HEK293 (cell line): ENCODE measurements at regions not wholly inside any gene's neighbourhood (a gene's known extent, or its start where the extent isn't known, plus 50 kb on each side); places are given as distances from the start of the nearest gene placed in this dataset.

Experiments used
- CTCF ChIA-PET: fragments of 350-600 bp; formaldehyde crosslinking; extraction: SDS; loops from one replicate; lab custom pipeline; 2021; ENCODE audit warnings: antibody characterized with exemption; lab: Yijun Ruan, JAX
- POLR2A ChIA-PET: fragments of 300-600 bp; formaldehyde crosslinking; extraction: SDS; loops from one replicate; lab custom pipeline; 2020; ENCODE audit warnings: antibody characterized with exemption, inconsistent platforms; lab: Yijun Ruan, JAX
- H3K27ac ChIP-seq: fragments of 200-500 bp; sonication (Bioruptor generic); 2 replicates; pipeline ENCODE4 v1.5.1; 2014; ENCODE audit warnings: low read depth, low read length, control low read depth, inconsistent platforms; ENCODE audit errors: extremely low read depth
- H3K36me3 ChIP-seq, 2 experiments: fragments of 200-500 bp in 1 of 2; sonication (Bioruptor generic) in 1 of 2; 1 replicate in 1 of 2; 2 replicates in 1 of 2; pipeline ENCODE4 v1.5.1; 2014 to 2017; ENCODE audit warnings: inconsistent platforms in 2 of 2, low read length in 2 of 2; ENCODE audit not compliant: control insufficient read depth in 2 of 2, insufficient read depth in 1 of 2
- H3K4me1 ChIP-seq: fragments of 200-500 bp; sonication (Bioruptor generic); 2 replicates; pipeline ENCODE4 v1.5.1; 2014; ENCODE audit warnings: mild to moderate bottlenecking, low read length, inconsistent platforms; ENCODE audit not compliant: control insufficient read depth, insufficient read depth
- H3K4me3 ChIP-seq: 2 replicates; pipeline ENCODE4 v1.5.1; 2011; ENCODE audit warnings: low read depth, mild to moderate bottlenecking, control low read depth, low read length, moderate library complexity
- H3K9me3 ChIP-seq: fragments of 200-500 bp; sonication (Bioruptor generic); 2 replicates; pipeline ENCODE4 v1.5.1; 2014; ENCODE audit warnings: low read depth, low read length, inconsistent platforms; ENCODE audit not compliant: control insufficient read depth, insufficient read depth
- ATF2 ChIP-seq: fragments of 450-650 bp; formaldehyde crosslinking; IDR thresholded peaks from 2 replicates; pipeline ENCODE4 v1.5.1; 2016; ENCODE audit warnings: missing biosample characterization, missing genetic modification characterization, low read depth
- GLIS2 ChIP-seq: fragments of 450-650 bp; formaldehyde crosslinking; IDR thresholded peaks from 2 replicates; pipeline ENCODE4 v1.5.1; 2016; ENCODE audit warnings: missing biosample characterization, missing genetic modification characterization
- HOXC10 ChIP-seq: sonication (generic); formaldehyde crosslinking; IDR thresholded peaks from 2 replicates; pipeline ENCODE4 v1.8.1; 2023; ENCODE audit warnings: mild to moderate bottlenecking, missing genetic modification reagents
- KLF7 ChIP-seq: fragments of 450-650 bp; formaldehyde crosslinking; IDR thresholded peaks from 2 replicates; pipeline ENCODE4 v1.5.1; 2016; ENCODE audit warnings: missing biosample characterization, missing genetic modification characterization, borderline replicate concordance
- MEIS1 ChIP-seq: sonication (generic); formaldehyde crosslinking; IDR thresholded peaks from 2 replicates; pipeline ENCODE4 v1.8.1; 2022; ENCODE audit warnings: missing genetic modification reagents, mild to moderate bottlenecking, borderline replicate concordance
- SALL2 ChIP-seq: fragments of 450-650 bp; formaldehyde crosslinking; IDR thresholded peaks from 2 replicates; pipeline ENCODE4 v1.5.0; 2017; ENCODE audit warnings: missing biosample characterization, mild to moderate bottlenecking, missing genetic modification characterization, borderline replicate concordance
- SCRT2 ChIP-seq: fragments of 450-650 bp; formaldehyde crosslinking; IDR thresholded peaks from 2 replicates; pipeline ENCODE4 v1.5.1; 2016; ENCODE audit warnings: missing biosample characterization, missing genetic modification characterization
- SETDB1 ChIP-seq: IDR thresholded peaks from one replicate; pipeline ENCODE4 v1.6.1; 2017; ENCODE audit warnings: mild to moderate bottlenecking, low read length, moderate library complexity, mixed read lengths; ENCODE audit not compliant: insufficient read length
- SP3 ChIP-seq: fragments of 450-650 bp; formaldehyde crosslinking; IDR thresholded peaks from 2 replicates; pipeline ENCODE4 v1.5.1; 2016; ENCODE audit warnings: missing biosample characterization, missing genetic modification characterization
- WT1 ChIP-seq: fragments of 450-650 bp; formaldehyde crosslinking; IDR thresholded peaks from 2 replicates; pipeline ENCODE4 v1.5.1; 2016; ENCODE audit warnings: missing biosample characterization, missing genetic modification characterization
- YY2 ChIP-seq: fragments of 450-650 bp; formaldehyde crosslinking; IDR thresholded peaks from 2 replicates; pipeline ENCODE4 v1.5.1; 2016; ENCODE audit warnings: missing biosample characterization, missing genetic modification characterization
- ZFP3 ChIP-seq: fragments of 450-650 bp; formaldehyde crosslinking; IDR thresholded peaks from 2 replicates; pipeline ENCODE4 v1.5.1; 2016; ENCODE audit warnings: low read depth, missing biosample characterization, missing genetic modification characterization
- ZNF132 ChIP-seq: fragments of 450-650 bp; formaldehyde crosslinking; IDR thresholded peaks from 2 replicates; pipeline ENCODE4 v1.5.1; 2017; ENCODE audit warnings: missing biosample characterization, missing genetic modification characterization, borderline replicate concordance
- ZNF155 ChIP-seq: fragments of 450-650 bp; formaldehyde crosslinking; IDR thresholded peaks from 2 replicates; pipeline ENCODE4 v1.5.1; 2016; ENCODE audit warnings: missing biosample characterization, missing genetic modification characterization
- ZNF16 ChIP-seq: fragments of 450-650 bp; formaldehyde crosslinking; IDR thresholded peaks from 2 replicates; pipeline ENCODE4 v1.5.1; 2016; ENCODE audit warnings: low read depth, missing biosample characterization, missing genetic modification characterization
- ZNF174 ChIP-seq: fragments of 450-650 bp; formaldehyde crosslinking; IDR thresholded peaks from 2 replicates; pipeline ENCODE4 v1.5.0; 2017; ENCODE audit warnings: missing biosample characterization, mild to moderate bottlenecking, missing genetic modification characterization
- ZNF18 ChIP-seq: fragments of 450-650 bp; formaldehyde crosslinking; IDR thresholded peaks from 2 replicates; pipeline ENCODE4 v1.5.1; 2016; ENCODE audit warnings: missing biosample characterization, missing genetic modification characterization
- ZNF211 ChIP-seq: fragments of 450-650 bp; formaldehyde crosslinking; IDR thresholded peaks from 2 replicates; pipeline ENCODE4 v1.5.1; 2016; ENCODE audit warnings: low read depth, missing biosample characterization, missing genetic modification characterization
- ZNF221 ChIP-seq: fragments of 450-650 bp; formaldehyde crosslinking; IDR thresholded peaks from 2 replicates; pipeline ENCODE4 v1.5.1; 2017; ENCODE audit warnings: missing biosample characterization, missing genetic modification characterization, borderline replicate concordance
- ZNF23 ChIP-seq: fragments of 450-650 bp; formaldehyde crosslinking; IDR thresholded peaks from 2 replicates; pipeline ENCODE4 v1.5.1; 2016; ENCODE audit warnings: missing biosample characterization, missing genetic modification characterization, borderline replicate concordance
- ZNF24 ChIP-seq: fragments of 450-650 bp; formaldehyde crosslinking; IDR thresholded peaks from 2 replicates; pipeline ENCODE4 v1.5.1; 2016; ENCODE audit warnings: missing biosample characterization, missing genetic modification characterization
- ZNF350 ChIP-seq: fragments of 450-650 bp; formaldehyde crosslinking; IDR thresholded peaks from 2 replicates; pipeline ENCODE4 v1.5.0; 2017; ENCODE audit warnings: missing biosample characterization, mild to moderate bottlenecking, missing genetic modification characterization
- ZNF362 ChIP-seq: fragments of 450-650 bp; formaldehyde crosslinking; IDR thresholded peaks from 2 replicates; pipeline ENCODE4 v1.5.1; 2016; ENCODE audit warnings: missing biosample characterization, missing genetic modification characterization
- ZNF398 ChIP-seq: fragments of 450-650 bp; formaldehyde crosslinking; IDR thresholded peaks from 2 replicates; pipeline ENCODE4 v1.5.1; 2017; ENCODE audit warnings: missing biosample characterization, missing genetic modification characterization
- ZNF423 ChIP-seq: fragments of 450-650 bp; formaldehyde crosslinking; IDR thresholded peaks from 2 replicates; pipeline ENCODE4 v1.5.1; 2016; ENCODE audit warnings: missing biosample characterization, missing genetic modification characterization
- ZNF48 ChIP-seq: fragments of 450-650 bp; formaldehyde crosslinking; IDR thresholded peaks from 2 replicates; pipeline ENCODE4 v1.5.1; 2016; ENCODE audit warnings: missing biosample characterization, missing genetic modification characterization
- ZNF501 ChIP-seq: fragments of 450-650 bp; formaldehyde crosslinking; IDR thresholded peaks from 2 replicates; pipeline ENCODE4 v1.5.1; 2016; ENCODE audit warnings: missing biosample characterization, missing genetic modification characterization
- ZNF610 ChIP-seq: fragments of 450-650 bp; formaldehyde crosslinking; IDR thresholded peaks from 2 replicates; pipeline ENCODE4 v1.5.1; 2016; ENCODE audit warnings: missing biosample characterization, missing genetic modification characterization, borderline replicate concordance
- ZNF692 ChIP-seq: fragments of 450-650 bp; formaldehyde crosslinking; IDR thresholded peaks from 2 replicates; pipeline ENCODE4 v1.5.1; 2016; ENCODE audit warnings: missing biosample characterization, missing genetic modification characterization
- ZNF707 ChIP-seq: fragments of 450-650 bp; formaldehyde crosslinking; IDR thresholded peaks from 2 replicates; pipeline ENCODE4 v1.5.1; 2016; ENCODE audit warnings: missing biosample characterization, missing genetic modification characterization
- ZNF791 ChIP-seq: fragments of 450-650 bp; formaldehyde crosslinking; IDR thresholded peaks from 2 replicates; pipeline ENCODE4 v1.5.1; 2016; ENCODE audit warnings: missing biosample characterization, missing genetic modification characterization
- ZNF792 ChIP-seq: fragments of 450-650 bp; formaldehyde crosslinking; IDR thresholded peaks from 2 replicates; pipeline ENCODE4 v1.5.1; 2016; ENCODE audit warnings: missing biosample characterization, missing genetic modification characterization

GRCh38 chr12:46888568-46888967 is 62.8 kb upstream of the SLC38A4 start:
- H3K36me3 ChIP-seq = no peaks in the 10 kb centered on the region
- no peaks in the 10 kb centered on the region for H3K4me1 ChIP-seq
- CTCF ChIA-PET = interaction anchor here (0.6 kb wide), 1 partner anchor 16 kb away, joined by 3 read pairs; no protein-coding TSS in a partner anchor
- TF ChIP-seq MEIS1 (CRISPR knock-in tag) = no peak
- TF ChIP-seq ZNF18 = no peak
- no peak for TF ChIP-seq SCRT2
- TF ChIP-seq SP3 (tag by site-specific recombination) = no peak
- no peak for TF ChIP-seq ZNF48 (tag by site-specific recombination)
- no peak for TF ChIP-seq ZNF792 (tag by site-specific recombination)
- TF ChIP-seq SETDB1 = no peak
- no peak for TF ChIP-seq ZNF211 (tag by site-specific recombination)
- no peak for TF ChIP-seq ZNF24 (tag by site-specific recombination)
- TF ChIP-seq GLIS2 (tag by site-specific recombination) = no peak
- TF ChIP-seq ZNF350 (tag by site-specific recombination) = no peak
- no peak for TF ChIP-seq ZNF362 (tag by site-specific recombination)
- no peak for TF ChIP-seq ZNF692 (tag by site-specific recombination)
- no peak for TF ChIP-seq ZNF155 (tag by site-specific recombination)
- no peak for TF ChIP-seq ZNF791
- TF ChIP-seq KLF7 (tag by site-specific recombination) = no peak
- POLR2A ChIA-PET = no interaction called here
- H3K4me3 ChIP-seq = no peak overlapping the region
- no peaks in the 10 kb centered on the region for H3K9me3 ChIP-seq
- no peak overlapping the region for H3K27ac ChIP-seq

DNA sequence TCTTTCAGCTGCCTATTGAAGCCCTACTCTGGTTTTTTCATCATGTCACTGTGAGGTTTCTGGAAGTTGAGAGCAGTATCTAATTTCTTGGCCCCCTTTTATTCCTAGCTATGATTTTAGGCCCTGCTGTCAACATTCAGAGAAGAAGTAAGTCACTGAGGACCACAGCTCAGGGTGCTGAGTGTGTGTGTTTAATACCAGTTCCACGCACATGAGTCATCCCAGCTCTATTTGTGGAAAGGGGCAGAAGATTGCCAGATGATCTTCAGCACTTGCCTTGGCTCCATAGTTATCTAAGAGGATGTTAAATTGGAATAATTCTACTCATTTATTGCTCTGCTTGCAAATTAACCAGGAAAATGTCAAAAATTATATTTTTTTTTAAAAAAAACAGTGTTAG is 65.5 kb upstream of the SLC38A4 start:
- POLR2A ChIA-PET = no interaction called here
- Histone ChIP-seq H3K4me1 (no peaks in the 10 kb centered on the region), H3K9me3 (no peaks in the 10 kb centered on the region), H3K36me3 (no peaks in the 10 kb centered on the region), H3K27ac (no peak overlapping the region), H3K4me3 (no peak overlapping the region)
- CTCF ChIA-PET = no interaction called here
- TF ChIP-seq YY2 (tag by site-specific recombination) (no peak), ZNF221 (tag by site-specific recombination) (no peak), ZFP3 (no peak), ATF2 (tag by site-specific recombination) (no peak), HOXC10 (CRISPR knock-in tag) (no peak), ZNF174 (tag by site-specific recombination) (no peak), ZNF23 (no peak), ZNF16 (tag by site-specific recombination) (no peak), ZNF423 (no peak), ZNF501 (no peak), WT1 (tag by site-specific recombination) (no peak), ZNF132 (tag by site-specific recombination) (no peak), SALL2 (no peak), ZNF48 (tag by site-specific recombination) (no peak), ZNF398 (tag by site-specific recombination) (no peak), ZNF610 (tag by site-specific recombination) (no peak), ZNF707 (tag by site-specific recombination) (no peak)
